COLO668 (cell line): ENCODE measurements at regions not wholly inside any gene's neighbourhood (a gene's known extent, or its start where the extent isn't known, plus 50 kb on each side); places are given as distances from the start of the nearest gene placed in this dataset.

Source experiments
- DNase-seq: peaks from one replicate; lab custom pipeline; 2025; ENCODE audit not compliant: unreplicated experiment; lab: John Stamatoyannopoulos, UW

GRCh38 chr16:54389836-54390494, 103.4 kb upstream of the IRX3 start:
- DNase-seq: no peak

- DNase-seq: no peak
Observed at GRCh38 chr16:54385141-54385540, 98.6 kb upstream of the IRX3 start.

- no peak for DNase-seq
Observed at GRCh38 chr16:54381601-54382313, 95.2 kb upstream of the IRX3 start.

GRCh38 chr16:54375071-54375470, 88.5 kb upstream of the IRX3 start:
- no peak for DNase-seq

GRCh38 chr16:54373534-54374520, 87.2 kb upstream of the IRX3 start:
- no peak for DNase-seq

- DNase-seq: no peak
Observed at GRCh38 chr16:54370278-54371040, 83.9 kb upstream of the IRX3 start.

GRCh38 chr16:54369861-54370260, 83.3 kb upstream of the IRX3 start:
- no peak for DNase-seq

- no peak for DNase-seq
Observed at GRCh38 chr16:54366943-54367342, 80.4 kb upstream of the IRX3 start.

- no peak for DNase-seq
Observed at GRCh38 chr16:54365990-54366634, 79.5 kb upstream of the IRX3 start.

- no peak for DNase-seq
Observed at GRCh38 chr16:54363766-54364165, 77.2 kb upstream of the IRX3 start.

- DNase-seq: no peak
Observed at GRCh38 chr16:54362591-54363206, 76.1 kb upstream of the IRX3 start.

- DNase-seq: no peak
Observed at GRCh38 chr16:54361246-54361645, 74.7 kb upstream of the IRX3 start.

- no peak for DNase-seq
Observed at GRCh38 chr16:54360681-54361080, 74.1 kb upstream of the IRX3 start.

GRCh38 chr16:54359555-54359954, 73.0 kb upstream of the IRX3 start:
- DNase-seq: no peak

- no peak for DNase-seq
Observed at GRCh38 chr16:54359081-54359480, 72.5 kb upstream of the IRX3 start.

- DNase-seq: no peak
Observed at GRCh38 chr16:54356391-54356790, 69.8 kb upstream of the IRX3 start.

GRCh38 chr16:54355251-54355650, 68.7 kb upstream of the IRX3 start:
- DNase-seq: no peak

GRCh38 chr16:54353097-54353496, 66.5 kb upstream of the IRX3 start:
- no peak for DNase-seq

GRCh38 chr16:54351171-54351570, 64.6 kb upstream of the IRX3 start:
- DNase-seq: no peak

- no peak for DNase-seq
Observed at GRCh38 chr16:54347961-54348360, 61.4 kb upstream of the IRX3 start.
